ENCODE measurements at regions not wholly inside any gene's neighbourhood (a gene's known extent, or its start where the extent isn't known, plus 50 kb on each side); places are given as distances from the start of the nearest gene placed in this dataset.
"Not testable (repeated sequence)": the region's sequence is repeated elsewhere in the genome, so short reads cannot be mapped to it uniquely, and the experiment has no call there.

DNA sequence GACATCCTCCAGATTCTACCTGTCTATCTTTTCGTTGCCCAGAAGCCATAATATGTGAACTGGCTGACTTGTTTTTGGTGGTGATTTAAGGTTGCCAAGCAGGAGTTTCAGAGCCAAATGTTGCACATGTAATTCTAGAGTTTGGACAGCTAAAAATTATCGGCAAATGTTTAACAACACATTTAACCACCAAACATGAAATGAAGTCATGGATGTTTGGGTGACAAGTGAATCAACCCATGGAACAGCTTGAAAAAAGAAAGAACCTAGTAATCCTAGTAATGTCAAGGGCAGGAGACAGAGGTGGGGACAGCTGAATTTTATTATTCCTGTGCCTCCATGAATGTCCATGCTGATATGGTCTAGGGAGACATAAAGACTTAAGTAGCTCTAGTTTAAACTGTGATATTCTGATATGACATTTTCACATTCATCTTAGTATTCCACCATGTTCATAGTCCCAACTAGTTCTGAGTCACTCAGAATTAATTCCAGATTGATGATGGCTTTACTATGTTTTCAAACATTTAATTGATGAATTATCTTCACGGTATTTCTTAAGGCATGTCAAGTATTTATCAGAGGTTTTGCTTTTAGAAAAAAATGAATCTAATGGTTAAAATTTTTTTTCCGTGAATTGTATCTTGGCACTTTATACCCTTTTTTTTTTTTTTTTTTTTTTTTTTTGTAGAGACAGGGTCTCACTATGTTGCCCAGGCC is 101.7 kb downstream of the SOCS6 start:
- DNase-seq (ENCODE audit: low read depth) = no peak

DNA sequence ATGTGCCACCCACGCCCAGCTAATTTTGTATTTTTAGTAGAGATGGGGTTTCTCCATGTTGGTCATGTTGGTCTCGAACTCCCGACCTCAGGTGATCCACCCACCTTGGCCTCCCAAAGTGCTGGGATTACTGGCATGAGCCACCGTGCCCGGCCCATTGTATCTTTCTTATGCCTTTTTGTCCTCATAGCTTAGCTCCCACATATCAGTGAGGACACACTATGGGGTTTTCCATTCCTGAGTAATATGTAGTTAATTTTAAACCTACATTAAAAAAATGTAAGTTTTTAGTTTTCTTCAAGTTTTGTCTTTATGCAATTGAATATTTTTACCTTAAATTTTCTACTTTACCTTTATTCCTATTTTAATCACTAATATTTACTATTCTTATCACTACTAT is 100.2 kb downstream of the SOCS6 start:
- DNase-seq (ENCODE audit: low read depth) = not testable (repeated sequence)

DNA sequence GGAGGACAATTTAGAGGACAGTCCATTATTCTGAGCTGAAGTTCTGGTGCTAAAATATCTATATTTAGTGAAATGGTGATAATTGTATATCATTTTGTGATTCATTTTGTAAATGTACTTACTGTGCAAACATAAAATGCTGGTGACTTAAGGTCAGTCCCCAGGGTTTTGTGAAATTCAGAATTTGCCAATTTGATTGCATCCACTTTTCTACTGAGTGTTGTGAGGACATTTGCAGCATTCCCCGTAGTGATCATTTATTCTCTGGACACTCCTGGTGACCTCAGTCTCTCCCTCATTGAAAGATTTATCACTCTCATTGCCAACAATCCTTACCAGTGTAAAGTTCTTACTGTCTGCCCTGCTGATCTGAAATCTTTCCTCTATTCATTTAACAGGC is 98.2 kb downstream of the SOCS6 start:
- no peak for DNase-seq (ENCODE audit: low read depth)

DNA sequence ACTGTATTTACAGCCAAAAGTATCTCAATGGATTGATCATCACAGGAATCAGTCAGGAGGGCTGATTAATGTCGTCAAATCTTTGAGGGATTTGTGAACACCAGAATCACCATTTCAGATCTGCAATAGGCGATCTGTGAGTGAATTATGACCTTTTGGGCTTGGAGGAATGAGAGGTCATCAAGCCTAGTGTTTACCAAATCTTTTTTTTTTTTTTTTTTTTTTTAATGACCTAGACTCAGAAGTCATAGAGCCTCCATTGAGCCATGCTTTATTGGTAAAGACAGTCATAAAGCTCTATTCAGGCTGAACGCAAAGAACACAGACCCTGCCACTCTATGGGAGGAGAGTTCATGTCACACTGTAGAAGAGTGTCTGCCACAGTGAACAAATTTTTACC is 97.7 kb downstream of the SOCS6 start:
- DNase-seq (ENCODE audit: low read depth) = no peak

DNA sequence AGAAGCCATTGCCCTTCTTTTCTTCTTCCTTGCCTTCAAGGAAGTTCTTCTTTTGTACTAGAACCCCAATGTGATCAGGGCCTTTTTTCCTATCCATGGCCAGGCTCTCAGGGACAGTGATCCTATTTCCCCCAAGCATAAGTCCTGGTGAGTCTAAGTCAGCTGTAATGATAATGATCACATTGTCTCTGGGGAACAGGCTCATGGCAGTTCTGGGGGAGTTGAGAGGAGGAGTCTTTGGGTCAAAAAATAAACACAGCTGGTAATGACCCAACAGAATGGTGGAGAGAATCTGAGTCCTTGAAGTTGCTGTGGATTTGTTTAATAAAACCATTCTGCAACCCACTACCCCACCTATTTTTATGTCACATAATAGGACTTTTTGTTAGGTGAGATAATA is 96.6 kb downstream of the SOCS6 start:
- peak; percentile 63 for DNase-seq (ENCODE audit: low read depth)

DNA sequence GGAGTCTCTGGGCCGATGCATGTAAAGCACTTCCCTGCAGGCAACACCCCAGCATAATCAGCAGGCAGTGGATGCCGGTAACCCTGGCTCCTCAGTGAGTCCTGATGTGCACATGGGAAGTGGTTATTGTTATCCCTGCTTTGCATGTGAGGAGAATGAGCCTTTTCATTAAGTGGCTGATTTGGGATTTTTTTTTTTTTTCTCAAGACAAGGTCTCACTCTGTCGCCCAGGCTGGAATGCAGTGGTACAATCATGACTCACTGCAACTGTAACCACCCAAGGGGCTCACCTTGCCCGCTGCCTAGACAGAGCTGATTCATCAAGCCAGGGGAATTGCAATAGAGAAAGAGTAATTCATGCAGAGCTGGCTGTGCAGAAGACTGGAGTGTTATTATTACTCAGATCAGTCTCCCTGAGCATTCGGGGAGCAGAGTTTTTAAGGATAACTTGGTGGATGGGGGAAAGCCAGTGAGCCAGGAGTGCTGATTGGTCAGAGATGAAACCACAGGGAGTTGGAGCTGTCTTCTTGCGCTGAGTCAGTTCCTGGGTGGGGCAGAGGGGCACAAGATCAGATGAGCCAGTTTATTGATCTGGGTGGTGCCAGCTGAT is 95.4 kb downstream of the SOCS6 start:
- DNase-seq (ENCODE audit: low read depth) = peak; percentile 92

DNA sequence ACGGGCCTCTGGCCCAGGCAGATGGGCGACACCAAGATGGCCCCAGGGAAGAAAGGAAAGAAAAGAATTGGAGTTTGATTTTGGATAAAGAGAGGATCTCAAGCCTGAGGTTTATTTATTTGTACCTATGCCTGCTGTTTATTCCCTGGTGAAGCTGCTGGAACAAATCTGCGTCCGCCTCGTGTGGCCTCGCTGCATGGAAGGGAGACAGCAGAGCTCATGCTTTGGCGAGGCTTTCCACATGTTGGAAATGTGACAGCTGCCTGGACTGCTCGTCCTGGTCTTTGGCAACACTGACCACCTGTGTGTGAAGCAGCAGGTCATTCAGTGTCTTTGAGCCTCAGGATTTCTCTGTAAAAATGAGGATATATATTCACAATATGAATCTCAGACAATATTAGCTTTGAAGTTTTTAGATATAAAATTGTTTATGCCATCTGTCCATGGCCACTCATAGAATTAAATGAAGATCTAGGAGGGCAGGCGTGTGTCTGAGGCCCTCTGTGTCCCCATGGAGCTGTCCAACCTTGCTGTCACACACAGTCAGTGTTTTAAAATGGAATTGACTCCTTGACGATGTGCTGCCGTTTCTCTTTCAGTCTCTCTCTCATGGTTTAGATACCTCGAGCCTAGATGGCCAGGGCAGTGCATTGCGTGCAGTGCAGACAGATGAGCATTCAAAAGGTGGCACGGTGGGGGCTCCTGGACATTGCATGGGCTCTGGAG is 94.3 kb downstream of the SOCS6 start:
- no peak for DNase-seq (ENCODE audit: low read depth)

DNA sequence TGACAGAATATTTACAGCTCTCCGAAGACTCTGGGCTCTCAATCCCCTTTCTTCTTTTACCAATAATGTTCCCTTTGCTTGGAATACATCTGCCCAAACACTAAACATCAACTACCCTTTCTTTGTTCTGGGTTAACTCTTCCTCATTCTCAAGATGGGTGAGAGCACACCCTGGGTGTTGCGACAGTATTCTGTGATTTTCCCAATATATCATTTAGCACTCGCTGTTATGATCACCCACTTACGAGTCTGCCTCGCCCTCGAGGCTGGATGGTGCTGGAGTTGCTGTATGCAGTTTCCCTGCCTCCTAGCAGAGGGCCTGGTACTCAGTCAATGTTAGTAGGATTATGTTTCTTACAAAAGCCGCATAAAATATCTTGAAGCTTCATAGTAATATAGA is 93.2 kb downstream of the SOCS6 start:
- DNase-seq (ENCODE audit: low read depth) = no peak

DNA sequence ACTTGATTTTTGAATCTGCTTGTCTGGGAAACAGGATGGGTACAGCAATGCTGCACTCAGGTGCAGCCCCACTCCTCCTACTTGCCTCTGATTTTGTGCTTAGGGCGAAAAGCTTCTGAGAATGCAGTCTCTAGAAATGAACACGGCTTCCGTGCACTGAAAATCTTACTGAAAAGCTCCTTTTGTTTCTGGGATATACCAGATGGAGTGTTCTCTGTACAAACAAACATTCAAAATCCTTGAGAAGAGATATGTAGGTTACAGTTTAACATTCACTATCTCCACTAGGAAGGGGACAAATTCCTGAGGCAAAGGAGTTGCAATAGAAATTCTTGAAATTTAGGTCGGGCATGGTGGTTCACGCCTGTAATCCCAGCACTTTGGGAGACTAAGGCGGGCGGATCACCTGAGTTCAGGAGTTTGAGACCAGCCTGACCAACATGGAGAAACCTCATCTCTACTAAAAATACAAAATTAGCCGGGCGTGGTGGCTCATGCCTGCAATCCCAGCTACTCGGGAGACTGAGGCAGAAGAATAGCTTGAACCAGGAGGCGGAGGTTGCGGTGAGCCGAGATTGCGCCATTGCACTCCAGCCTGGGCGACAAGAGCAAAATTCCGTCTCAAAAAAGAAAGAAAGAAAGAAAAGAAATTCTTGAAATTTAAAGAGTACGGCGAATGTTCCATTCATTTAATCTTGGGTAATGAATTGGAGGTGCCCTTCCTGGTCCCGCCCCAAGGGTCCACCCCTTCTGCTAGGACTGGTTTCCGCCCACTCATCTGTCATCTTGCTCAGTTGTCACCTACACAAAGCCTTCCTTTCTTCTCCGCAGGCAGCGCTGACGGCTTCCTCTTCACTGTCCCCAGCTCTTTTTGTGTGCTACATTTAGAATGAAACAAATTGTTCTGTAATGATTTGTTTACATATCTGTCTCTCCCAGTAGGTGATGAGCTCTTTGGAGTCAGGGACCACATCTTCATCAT is 92.4 kb downstream of the SOCS6 start:
- DNase-seq (ENCODE audit: low read depth) = peak; percentile 82
